Endothelial cell of umbilical vein (primary cell): ENCODE measurements at regions not wholly inside any gene's neighbourhood (a gene's known extent, or its start where the extent isn't known, plus 50 kb on each side); places are given as distances from the start of the nearest gene placed in this dataset.

Experiments used
- CTCF ChIP-seq, 2 donors: IDR thresholded peaks; 1 replicate in 1 of 2; 2 replicates in 1 of 2; pipeline ENCODE4 v1.5.1; 2011; ENCODE audit warnings: low read length in 2 of 2, mild to moderate bottlenecking in 2 of 2, moderate library complexity in 2 of 2, control low read depth in 1 of 2, inconsistent platforms in 1 of 2, low read depth in 1 of 2; ENCODE audit not compliant: insufficient read depth in 1 of 2; ENCODE audit errors: extremely low read depth in 1 of 2
- EZH2 ChIP-seq: IDR thresholded peaks from 2 replicates; pipeline ENCODE4 v1.6.1; 2012; ENCODE audit warnings: borderline replicate concordance, low read depth, mild to moderate bottlenecking, moderate library complexity, low read length, inconsistent platforms; ENCODE audit not compliant: severe bottlenecking
- JUN ChIP-seq: IDR thresholded peaks from 2 replicates; pipeline ENCODE4 v1.6.1; 2011; ENCODE audit warnings: borderline replicate concordance, low read depth; ENCODE audit not compliant: insufficient read length, insufficient read depth
- MYC ChIP-seq: IDR thresholded peaks from one replicate; pipeline ENCODE4 v1.6.1; 2011; ENCODE audit warnings: mild to moderate bottlenecking, low read depth, low read length

DNA sequence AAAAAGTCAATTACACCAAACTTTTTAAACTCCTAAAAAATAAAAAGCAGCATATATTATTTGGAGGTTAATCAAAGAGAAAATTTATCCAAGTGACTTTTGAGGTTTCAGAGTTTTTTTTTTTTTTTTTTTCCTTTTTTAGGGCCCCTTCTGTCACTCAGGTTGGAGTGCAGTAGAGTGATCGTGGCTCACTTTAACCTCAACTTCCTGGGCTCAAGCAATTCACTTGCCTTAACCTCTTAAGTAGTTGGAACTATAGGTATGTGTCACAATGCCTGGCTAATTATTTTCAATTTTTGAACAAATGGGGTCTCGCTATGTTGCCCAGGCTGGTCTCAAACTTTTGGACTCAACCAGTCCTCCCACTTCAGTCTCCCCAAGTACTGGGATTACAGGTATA lies 241.7 kb upstream of the HSFY2 start:
- TF ChIP-seq EZH2 (no peak), CTCF (IDR thresholded peaks at IDR 0.05; ENCODE audit: extremely low read depth in 1 of 2, insufficient read depth in 1 of 2, low read depth in 1 of 2, low read length in 2 of 2) (no peak), JUN (no peak), MYC (no peak)
